IMR-90 (cell line): ENCODE measurements at regions not wholly inside any gene's neighbourhood (a gene's known extent, or its start where the extent isn't known, plus 50 kb on each side); places are given as distances from the start of the nearest gene placed in this dataset.

Experiments
- ATAC-seq: fragments of 200-7000 bp; cut with Tn5 transposase; 2 replicates; pipeline ENCODE4 v1.9.1; 2020; ENCODE audit warnings: low read depth, mild to moderate bottlenecking, moderate library complexity
- BruUV-seq: library from RNA; stranded (reverse); fragments of 400-500 nt; replicated peaks from 2 replicates; lab custom pipeline; 2021; lab: Mats Ljungman, UMichigan
- CTCF ChIA-PET: fragments of 300-600 bp; formaldehyde crosslinking; extraction: SDS; loops from one replicate; lab custom pipeline; 2021; ENCODE audit warnings: antibody characterized with exemption; lab: Yijun Ruan, JAX
- POLR2A ChIA-PET: fragments of 300-600 bp; sonication (Branson Sonifier 250); formaldehyde crosslinking; loops from one replicate; lab custom pipeline; 2022; ENCODE audit warnings: antibody characterized with exemption; ENCODE audit not compliant: unreplicated experiment; lab: Charles Lee
- DNase-seq: peaks from one replicate; pipeline ENCODE4 v3.0.0; 2013
- H2AFZ ChIP-seq: replicated peaks from 2 replicates; pipeline ENCODE3; 2013; ENCODE audit warnings: low read length, mild to moderate bottlenecking; ENCODE audit not compliant: poor library complexity
- H2AK5ac ChIP-seq: 2 replicates; pipeline ENCODE4 v1.6.1; 2013; ENCODE audit warnings: low read depth, low read length, inconsistent platforms
- H2AK9ac ChIP-seq: replicated peaks from 2 replicates; pipeline ENCODE3; 2013; ENCODE audit warnings: mild to moderate bottlenecking, low read depth, low read length, moderate library complexity; ENCODE audit not compliant: poor library complexity
- H2BK120ac ChIP-seq: 2 replicates; pipeline ENCODE4 v1.6.1; 2013; ENCODE audit warnings: low read depth, low read length, inconsistent platforms
- H2BK15ac ChIP-seq: 3 replicates; pipeline ENCODE4 v1.6.1; 2013; ENCODE audit warnings: low read depth, low read length, inconsistent platforms
- H2BK20ac ChIP-seq: 2 replicates; pipeline ENCODE4 v1.6.1; 2013; ENCODE audit warnings: low read depth, mild to moderate bottlenecking, inconsistent platforms, low read length, moderate library complexity
- H2BK5ac ChIP-seq: 2 replicates; pipeline ENCODE4 v1.6.1; 2013; ENCODE audit warnings: mild to moderate bottlenecking, low read depth, low read length, inconsistent platforms; ENCODE audit not compliant: poor library complexity, severe bottlenecking
- H3K14ac ChIP-seq: replicated peaks from 2 replicates; pipeline ENCODE4 v1.6.1; 2013; ENCODE audit warnings: low read depth, low read length, inconsistent platforms
- H3K18ac ChIP-seq: 2 replicates; pipeline ENCODE4 v1.6.1; 2013; ENCODE audit warnings: low read depth, low read length, control low read depth
- H3K23ac ChIP-seq: 2 replicates; pipeline ENCODE4 v1.6.1; 2013; ENCODE audit warnings: low read depth, low read length, inconsistent platforms
- H3K27ac ChIP-seq: 2 replicates; pipeline ENCODE4 v1.5.1; 2013; ENCODE audit warnings: mild to moderate bottlenecking, control low read depth, low read length; ENCODE audit not compliant: insufficient read depth
- H3K27me3 ChIP-seq: 2 replicates; pipeline ENCODE4 v1.6.1; 2013; ENCODE audit warnings: low read length; ENCODE audit not compliant: control insufficient read depth, insufficient read depth
- H3K36me3 ChIP-seq: 2 replicates; pipeline ENCODE4 v1.6.1; 2013; ENCODE audit warnings: low read length, mixed read lengths; ENCODE audit not compliant: control insufficient read depth, insufficient read depth
- H3K4ac ChIP-seq: 2 replicates; pipeline ENCODE4 v1.6.1; 2013; ENCODE audit warnings: low read depth, low read length, inconsistent platforms
- H3K4me1 ChIP-seq: 2 replicates; pipeline ENCODE4 v1.6.1; 2013; ENCODE audit warnings: low read length, mixed read lengths; ENCODE audit not compliant: control insufficient read depth, insufficient read depth
- H3K4me2 ChIP-seq: 2 replicates; pipeline ENCODE4 v1.6.1; 2013; ENCODE audit warnings: low read depth, mild to moderate bottlenecking, control low read depth, low read length, moderate library complexity
- H3K4me3 ChIP-seq: 2 replicates; pipeline ENCODE4 v1.5.1; 2013; ENCODE audit warnings: low read depth, mild to moderate bottlenecking, control low read depth, low read length, moderate library complexity; ENCODE audit not compliant: insufficient read depth
- H3K56ac ChIP-seq: 2 replicates; pipeline ENCODE4 v1.6.1; 2013; ENCODE audit warnings: low read length, inconsistent platforms; ENCODE audit not compliant: insufficient read depth; ENCODE audit errors: extremely low read depth
- H3K79me1 ChIP-seq, 2 experiments: 2 replicates each; pipeline ENCODE4 v1.6.1; 2013; ENCODE audit warnings: low read length in 2 of 2, inconsistent platforms in 1 of 2, low read depth in 1 of 2
- H3K9ac ChIP-seq: 2 replicates; pipeline ENCODE4 v1.6.1; 2013; ENCODE audit warnings: low read depth, low read length, control low read depth
- H3K9me1 ChIP-seq: 2 replicates; pipeline ENCODE4 v1.6.1; 2013; ENCODE audit warnings: low read length, inconsistent platforms; ENCODE audit not compliant: insufficient read depth
- H3K9me3 ChIP-seq: 2 replicates; pipeline ENCODE4 v1.6.1; 2013; ENCODE audit warnings: low read length; ENCODE audit not compliant: control insufficient read depth, insufficient read depth
- H4K20me1 ChIP-seq: 2 replicates; pipeline ENCODE4 v1.6.1; 2013; ENCODE audit warnings: low read length, inconsistent platforms; ENCODE audit not compliant: insufficient read depth
- H4K5ac ChIP-seq: 2 replicates; pipeline ENCODE4 v1.6.1; 2013; ENCODE audit warnings: mild to moderate bottlenecking, low read depth, low read length, control low read depth
- H4K8ac ChIP-seq, 2 experiments: 2 replicates each; pipeline ENCODE4 v1.6.1; 2013; ENCODE audit warnings: low read depth in 2 of 2, low read length in 2 of 2, control low read depth in 1 of 2, inconsistent platforms in 1 of 2
- H4K91ac ChIP-seq: 2 replicates; pipeline ENCODE4 v1.6.1; 2013; ENCODE audit warnings: low read depth, low read length, inconsistent platforms; ENCODE audit not compliant: insufficient read depth
- BHLHE40 ChIP-seq: fragments of 150-350 bp; IDR thresholded peaks from 2 replicates; pipeline ENCODE4 v1.6.1; 2016; ENCODE audit warnings: mild to moderate bottlenecking, low read depth, low read length
- CEBPB ChIP-seq: IDR thresholded peaks from 2 replicates; pipeline ENCODE4 v1.6.1; 2012; ENCODE audit warnings: low read depth, low read length, improper control_type of control experiment
- ELK1 ChIP-seq: fragments of 150-350 bp; IDR thresholded peaks from 2 replicates; pipeline ENCODE4 v1.6.1; 2016; ENCODE audit warnings: low read depth, mild to moderate bottlenecking, low read length, moderate library complexity, borderline replicate concordance
- FOS ChIP-seq: fragments of 150-350 bp; IDR thresholded peaks from 2 replicates; pipeline ENCODE4 v1.6.1; 2016; ENCODE audit warnings: low read depth, low read length
- MAFK ChIP-seq: IDR thresholded peaks from 2 replicates; pipeline ENCODE4 v1.6.1; 2012; ENCODE audit warnings: low read depth, low read length, improper control_type of control experiment
- MAZ ChIP-seq: IDR thresholded peaks from 2 replicates; pipeline ENCODE4 v1.6.1; 2012; ENCODE audit warnings: low read depth, mild to moderate bottlenecking, low read length, improper control_type of control experiment, moderate library complexity, borderline replicate concordance
- MXI1 ChIP-seq: IDR thresholded peaks from 2 replicates; pipeline ENCODE4 v1.6.1; 2012; ENCODE audit warnings: low read depth, mild to moderate bottlenecking, low read length, moderate library complexity, borderline replicate concordance
- NFE2L2 ChIP-seq: fragments of 150-350 bp; IDR thresholded peaks from 2 replicates; pipeline ENCODE4 v1.6.1; 2016; ENCODE audit warnings: low read depth, mild to moderate bottlenecking, low read length
- POLR2A ChIP-seq: IDR thresholded peaks from 2 replicates; pipeline ENCODE4 v1.6.1; 2012; ENCODE audit warnings: mild to moderate bottlenecking, low read depth, low read length
- RAD21 ChIP-seq: IDR thresholded peaks from 2 replicates; pipeline ENCODE4 v1.6.1; 2012; ENCODE audit warnings: low read length, improper control_type of control experiment
- RCOR1 ChIP-seq: IDR thresholded peaks from 2 replicates; pipeline ENCODE4 v1.6.1; 2012; ENCODE audit warnings: mild to moderate bottlenecking, low read length, improper control_type of control experiment; ENCODE audit not compliant: insufficient replicate concordance
- RFX5 ChIP-seq: IDR thresholded peaks from 2 replicates; pipeline ENCODE4 v1.8.0; 2012; ENCODE audit warnings: low read depth, mild to moderate bottlenecking, low read length, moderate library complexity
- SMC3 ChIP-seq: fragments of 150-350 bp; IDR thresholded peaks from 2 replicates; pipeline ENCODE4 v1.6.1; 2016; ENCODE audit warnings: low read depth, mild to moderate bottlenecking, antibody characterized with exemption, low read length, moderate library complexity
- USF2 ChIP-seq: fragments of 150-350 bp; IDR thresholded peaks from 2 replicates; pipeline ENCODE4 v1.6.1; 2017; ENCODE audit warnings: mild to moderate bottlenecking, antibody characterized with exemption, low read length, low read depth
- WGBS, 2 experiments: methylation state at CpG; one replicate each; pipeline versions ENCODE4 v1.1.5 to v1.1.7; 2013; ENCODE audit warnings: missing lambda C conversion rate in 2 of 2; ENCODE audit not compliant: insufficient read length in 1 of 2; ENCODE audit errors: extremely low coverage in 2 of 2; 5-methylcytosine and 5-hydroxymethylcytosine counted together
- dilution Hi-C: fragments of 300-500 bp; cut with HindIII; formaldehyde crosslinking; loops from one replicate; pipeline ENCODE4 v1.14.3; 2018; ENCODE audit warnings: low sequenced_read_pairs; ENCODE audit not compliant: unreplicated experiment
- in situ Hi-C: fragments of 300-500 bp; cut with MboI; formaldehyde crosslinking; loops from 3 replicates; pipeline ENCODE4 v1.14.3; 2019; ENCODE audit warnings: low sequenced_read_pairs, inconsistent platforms, mixed read lengths
- intact Hi-C: fragments of 100-400 bp; cut with micrococcal nuclease; formaldehyde crosslinking; loops from 2 replicates; pipeline ENCODE4 v1.10.0; 2022

GRCh38 chr6:84280639-84281038 lies 53.2 kb upstream of the CEP162 start:
- no peaks in the 10 kb centered on the region for H3K79me1 ChIP-seq
- DNase-seq: no peak
- no peak overlapping the region for H2AK5ac ChIP-seq
- H3K56ac ChIP-seq: no peak overlapping the region
- ATAC-seq: no peak
- no peak overlapping the region for H4K91ac ChIP-seq
- no peak overlapping the region for H3K9ac ChIP-seq
- intact Hi-C loops: no loop called here
- H4K5ac ChIP-seq: no peak overlapping the region
- H3K27ac ChIP-seq: no peak overlapping the region
- H4K8ac ChIP-seq: no peak overlapping the region
- no peak overlapping the region for H2AFZ ChIP-seq
- no peak overlapping the region for H2BK120ac ChIP-seq
- CTCF ChIA-PET: no interaction called here
- no peak overlapping the region for H3K4me3 ChIP-seq
- no peak overlapping the region for H2BK20ac ChIP-seq
- no peak overlapping the region for H3K4me2 ChIP-seq
- H3K4ac ChIP-seq: no peak overlapping the region
- TF ChIP-seq USF2: no peak
- no peak for TF ChIP-seq MXI1
- no peak for TF ChIP-seq FOS
- no peak for TF ChIP-seq ELK1
- no peak for TF ChIP-seq MAFK
- no peak for TF ChIP-seq RAD21
- no peak for TF ChIP-seq NFE2L2
- TF ChIP-seq SMC3: no peak
- TF ChIP-seq RCOR1: no peak
- TF ChIP-seq RFX5: no peak
- TF ChIP-seq MAZ: no peak
- TF ChIP-seq CEBPB: no peak
- no peak for TF ChIP-seq BHLHE40
- no peak for TF ChIP-seq POLR2A
- H3K14ac ChIP-seq: no peak overlapping the region
- no TSS peak for BruUV-seq
- no peaks in the 10 kb centered on the region for H3K9me1 ChIP-seq
- H3K36me3 ChIP-seq: no peaks in the 10 kb centered on the region
- WGBS, 2 experiments: 71% methylated on average over 1 of the region's 1 CpG; no CpG with 5 or more reads in 1 of the 2 experiments
- H2BK15ac ChIP-seq: no peak overlapping the region
- dilution Hi-C loops: no loop called here
- H3K18ac ChIP-seq: no peak overlapping the region
- no peaks in the 10 kb centered on the region for H3K9me3 ChIP-seq
- in situ Hi-C loops: no loop called here
- H3K4me1 ChIP-seq: no peaks in the 10 kb centered on the region
- H4K20me1 ChIP-seq: no peaks in the 10 kb centered on the region
- no peak overlapping the region for H2AK9ac ChIP-seq
- H2BK5ac ChIP-seq: no peak overlapping the region
- H3K27me3 ChIP-seq: no peaks in the 10 kb centered on the region
- POLR2A ChIA-PET: no interaction called here
- H3K23ac ChIP-seq: no peak overlapping the region
